ENCODE measurements at regions not wholly inside any gene's neighbourhood (a gene's known extent, or its start where the extent isn't known, plus 50 kb on each side); places are given as distances from the start of the nearest gene placed in this dataset.
"Not testable (repeated sequence)": the region's sequence is repeated elsewhere in the genome, so short reads cannot be mapped to it uniquely, and the experiment has no call there.

DNA sequence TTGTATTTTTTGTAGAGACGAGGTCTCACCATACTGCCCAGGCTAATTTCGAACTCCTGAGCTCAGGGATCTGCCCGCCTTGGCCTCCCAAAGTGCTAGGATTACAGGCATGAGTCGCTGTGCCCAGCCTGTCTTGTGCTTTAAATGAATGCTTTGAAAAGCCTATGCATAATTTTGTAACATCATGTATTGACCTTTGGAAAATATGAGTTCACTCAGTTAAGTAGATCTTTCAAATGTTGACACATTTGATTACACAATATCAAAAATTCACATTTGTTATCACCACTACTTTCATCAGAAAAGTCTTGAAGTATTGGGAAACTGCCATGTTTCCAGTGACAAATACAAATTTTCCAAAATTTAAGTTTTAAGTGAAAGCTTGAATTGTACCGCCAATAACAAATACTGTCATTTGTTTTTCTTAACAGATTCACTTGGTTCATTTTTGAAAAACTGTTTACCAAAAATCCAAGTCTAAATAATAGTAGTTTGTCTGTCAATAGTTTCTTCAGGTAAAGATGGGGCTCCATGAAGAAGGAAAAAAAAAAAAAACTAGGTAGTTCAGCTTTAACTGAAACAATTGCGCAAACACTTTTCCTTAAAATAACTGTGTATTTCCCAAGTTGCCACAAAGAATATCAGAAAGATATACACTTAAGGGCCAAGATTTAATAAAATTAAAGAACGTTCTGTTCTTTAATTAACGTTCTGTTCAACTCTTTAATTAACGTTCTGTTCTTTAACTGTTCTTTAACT is 233.2 kb upstream of the NR5A2 start:
- no peak for DNase-seq (ENCODE audit: low read depth)

DNA sequence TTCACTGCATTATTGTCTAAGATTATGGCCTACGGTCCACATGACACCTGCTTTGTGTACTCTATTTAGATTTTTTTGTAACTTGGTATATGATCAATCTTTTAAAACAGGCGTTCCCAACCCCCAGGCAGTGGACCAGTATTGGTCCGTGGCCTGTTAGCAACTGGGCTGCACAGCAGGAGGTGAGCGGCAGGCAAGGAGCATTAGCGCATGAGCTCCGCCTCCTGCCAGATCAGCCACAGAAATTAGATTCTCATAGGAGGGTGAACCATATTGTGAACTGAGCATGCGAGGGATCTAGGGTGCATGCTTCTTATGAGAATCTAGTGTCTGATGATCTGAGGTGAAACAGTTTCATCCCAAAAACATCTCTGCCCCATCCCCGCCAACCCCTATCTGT is 228.4 kb upstream of the NR5A2 start:
- DNase-seq (ENCODE audit: low read depth) = no peak

GRCh38 chr1:199804526-199804925 is 223.0 kb upstream of the NR5A2 start:
- DNase-seq (ENCODE audit: low read depth) = no peak

GRCh38 chr1:199808110-199808870 is 219.2 kb upstream of the NR5A2 start:
- no peak for DNase-seq (ENCODE audit: low read depth)

- no peak for DNase-seq (ENCODE audit: low read depth)
These were observed 218.2 kb upstream of the NR5A2 start for GRCh38 chr1:199809311-199809710.

GRCh38 chr1:199811163-199811562 is 216.3 kb upstream of the NR5A2 start:
- DNase-seq (ENCODE audit: low read depth) = no peak

DNA sequence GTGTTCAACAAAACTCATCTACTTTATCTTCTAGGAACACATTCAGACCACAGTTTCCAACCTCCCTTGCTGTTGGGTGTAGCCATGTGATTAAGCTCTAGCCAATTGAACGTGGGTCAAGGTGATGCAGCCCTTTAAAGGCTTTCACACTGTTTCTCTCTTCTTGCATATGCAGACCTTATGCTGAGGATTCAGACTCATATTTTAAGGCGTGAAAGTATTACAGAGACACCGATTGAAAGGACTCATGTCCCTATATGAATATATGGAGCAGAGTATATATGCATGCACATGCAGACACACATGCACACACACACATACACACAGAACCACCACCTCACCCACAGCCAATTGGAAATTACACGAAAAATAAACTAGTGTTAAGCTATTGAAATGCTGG is 214.3 kb upstream of the NR5A2 start:
- DNase-seq (ENCODE audit: low read depth) = no peak

GRCh38 chr1:199815947-199816346 is 211.6 kb upstream of the NR5A2 start:
- DNase-seq (ENCODE audit: low read depth) = no peak

GRCh38 chr1:199817266-199817665 is 210.2 kb upstream of the NR5A2 start:
- DNase-seq (ENCODE audit: low read depth) = no peak

GRCh38 chr1:199821029-199821779 is 206.3 kb upstream of the NR5A2 start:
- DNase-seq (ENCODE audit: low read depth) = no peak

- no peak for DNase-seq (ENCODE audit: low read depth)
These were observed 195.1 kb upstream of the NR5A2 start for GRCh38 chr1:199832451-199832850.

DNA sequence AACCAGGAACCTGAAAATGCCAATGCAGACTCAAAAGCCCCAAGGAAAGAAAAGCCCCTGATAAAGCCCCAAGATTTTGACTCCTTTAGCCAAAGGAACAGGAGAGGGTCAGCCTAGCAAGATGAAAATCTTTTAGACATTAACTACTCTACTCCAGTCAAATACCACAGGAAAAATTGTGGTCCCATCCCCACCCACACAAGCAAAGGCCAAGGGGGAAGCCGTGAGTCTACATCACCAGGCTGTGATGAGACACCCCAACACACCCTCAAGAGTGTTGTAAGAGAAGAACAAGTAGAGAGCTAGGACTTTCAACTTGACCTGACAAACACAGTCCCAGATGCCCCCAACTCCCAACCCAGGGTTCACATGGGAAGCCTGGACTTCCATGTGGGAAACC is 192.8 kb upstream of the NR5A2 start:
- no peak for DNase-seq (ENCODE audit: low read depth)

- DNase-seq (ENCODE audit: low read depth) = no peak
These were observed 191.1 kb upstream of the NR5A2 start for GRCh38 chr1:199836430-199836829.

- no peak for DNase-seq (ENCODE audit: low read depth)
These were observed 190.2 kb upstream of the NR5A2 start for GRCh38 chr1:199837321-199837720.

DNA sequence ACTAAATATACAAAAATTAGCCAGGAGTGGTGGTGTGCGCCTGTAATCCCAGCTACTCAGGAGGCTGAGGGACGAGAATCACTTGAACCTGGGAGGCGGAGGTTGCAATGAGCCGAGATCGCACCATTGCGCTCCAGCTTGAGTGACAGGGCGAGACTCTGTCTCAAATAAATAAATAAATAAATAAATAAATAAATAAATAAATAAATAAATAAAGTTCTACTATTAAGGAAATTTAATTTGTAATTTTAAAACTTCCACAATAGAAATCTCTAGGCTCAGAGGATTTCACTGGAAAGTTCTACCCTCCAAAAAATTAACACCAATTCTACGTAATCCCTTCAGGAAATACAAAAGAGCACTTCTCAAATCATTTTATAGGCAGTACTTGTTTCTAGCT is 187.9 kb upstream of the NR5A2 start:
- DNase-seq (ENCODE audit: low read depth) = not testable (repeated sequence)

- DNase-seq (ENCODE audit: low read depth) = not testable (repeated sequence)
These were observed 184.4 kb upstream of the NR5A2 start for GRCh38 chr1:199843096-199843495.

DNA sequence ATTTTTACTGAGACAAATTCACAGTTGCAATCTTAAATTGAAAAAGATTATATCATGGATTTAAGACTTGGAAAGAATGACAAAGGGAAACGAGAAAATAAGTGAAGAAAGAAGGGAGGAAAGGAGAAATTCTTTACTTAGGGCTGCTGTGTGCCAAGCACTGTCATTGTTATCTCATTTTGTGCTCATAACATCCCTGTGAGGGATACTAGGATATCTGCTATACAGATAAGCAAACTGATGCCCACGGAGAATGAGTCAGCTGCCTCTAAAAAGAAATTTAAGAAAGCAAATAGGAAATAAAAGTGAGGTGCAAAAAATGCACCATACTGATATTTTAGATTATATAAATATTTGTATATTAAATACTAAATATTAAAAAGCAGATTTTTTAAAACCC is 183.6 kb upstream of the NR5A2 start:
- DNase-seq (ENCODE audit: low read depth) = no peak

DNA sequence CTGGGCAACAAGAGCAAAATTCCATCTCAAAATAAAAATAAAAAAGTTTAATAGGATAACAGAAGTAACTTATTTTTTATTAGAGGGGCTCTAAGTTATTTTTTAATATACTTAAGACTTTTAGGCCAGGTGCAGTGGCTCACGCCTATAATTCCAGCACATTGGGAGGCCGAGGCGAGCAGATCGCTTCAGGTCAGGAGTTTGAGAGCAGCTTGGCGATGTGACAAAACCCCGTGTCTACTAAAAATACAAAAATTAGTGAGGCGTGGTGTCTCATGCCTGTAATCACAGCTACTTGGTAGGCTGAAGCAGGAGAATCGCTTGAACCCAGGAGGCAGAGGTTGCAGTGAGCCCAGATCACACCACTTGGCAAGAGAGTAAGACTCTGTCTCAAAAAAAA is 180.5 kb upstream of the NR5A2 start:
- no peak for DNase-seq (ENCODE audit: low read depth)

DNA sequence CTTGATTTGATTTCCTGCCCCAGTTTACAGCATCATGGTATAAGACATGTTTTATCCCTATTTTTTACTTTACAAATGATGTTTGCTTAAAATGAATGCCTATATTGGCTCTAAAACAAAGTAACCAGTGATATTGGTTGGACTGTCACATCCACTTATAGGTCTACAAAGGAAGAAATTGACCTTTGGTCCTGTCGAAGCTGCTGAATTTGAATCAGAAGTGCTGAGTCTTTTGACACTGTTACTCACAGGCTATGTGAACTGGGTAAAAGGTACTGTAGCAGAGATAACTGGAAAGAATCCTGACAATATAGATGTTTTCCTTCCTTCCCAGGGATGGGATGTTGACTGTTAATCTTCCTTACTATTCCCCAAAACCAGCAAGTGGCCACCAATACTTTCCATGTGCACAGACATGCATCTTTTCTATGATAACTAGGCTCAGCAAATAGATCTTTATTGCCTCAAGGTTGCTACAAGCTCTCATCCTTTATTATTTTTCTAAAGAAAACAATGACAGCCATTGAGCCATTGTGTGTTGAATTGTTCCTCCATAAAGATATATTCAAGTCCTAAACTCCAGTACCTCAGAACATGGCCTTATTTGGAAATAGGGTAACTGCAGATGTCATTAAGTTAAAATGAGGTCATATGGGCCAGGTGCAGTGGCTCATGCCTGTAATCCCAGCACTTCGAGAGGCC is 175.9 kb upstream of the NR5A2 start:
- DNase-seq (ENCODE audit: low read depth) = no peak

DNA sequence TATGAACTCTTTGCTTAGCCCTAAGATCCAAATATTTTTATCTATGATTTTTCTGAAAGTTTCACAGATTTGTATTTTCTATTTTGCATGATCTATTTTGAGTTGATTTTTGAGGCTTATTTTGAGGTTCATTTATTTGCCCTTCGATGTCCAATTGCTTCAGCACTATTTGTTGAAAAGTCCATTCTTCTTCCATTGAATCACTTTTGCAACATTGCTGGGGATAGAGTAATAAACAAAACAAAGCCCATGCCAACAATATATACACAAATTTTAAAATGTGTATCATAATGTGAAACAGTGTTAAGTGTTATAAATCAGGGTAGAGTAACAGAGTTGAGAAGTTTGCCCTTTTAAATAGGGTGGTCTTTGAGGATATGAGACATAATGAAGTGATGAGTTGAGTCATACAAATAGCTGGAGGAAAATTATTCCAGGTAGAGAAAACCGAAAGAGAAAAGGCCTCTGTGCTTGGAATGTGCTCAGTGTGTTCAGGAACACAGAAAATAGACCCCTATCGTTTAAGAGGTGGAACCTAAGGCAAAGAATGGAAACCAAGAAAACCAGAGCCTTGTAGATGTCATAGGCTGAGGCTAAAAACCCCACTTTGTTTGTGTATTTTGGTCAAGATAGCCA is 172.7 kb upstream of the NR5A2 start:
- no peak for DNase-seq (ENCODE audit: low read depth)

DNA sequence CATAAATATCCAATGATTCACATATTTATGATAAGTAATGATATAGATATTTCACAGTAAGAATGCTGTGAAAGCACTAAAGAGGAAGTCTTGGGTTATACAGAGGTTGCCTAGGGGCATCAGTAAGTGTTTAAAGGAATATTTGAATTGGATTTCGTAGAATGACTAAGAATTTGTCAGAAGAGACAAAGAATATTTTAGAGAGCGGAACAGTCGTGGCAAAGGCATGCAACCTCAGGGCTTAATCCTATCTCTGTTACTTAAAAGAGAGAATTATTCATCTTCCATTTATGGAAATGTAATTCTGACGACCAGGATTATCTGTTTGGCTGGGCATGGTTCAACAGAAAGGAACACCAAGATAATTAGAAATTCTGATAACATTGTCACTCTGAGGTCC is 171.9 kb upstream of the NR5A2 start:
- DNase-seq (ENCODE audit: low read depth) = no peak
